ENCODE measurements at regions not wholly inside any gene's neighbourhood (a gene's known extent, or its start where the extent isn't known, plus 50 kb on each side); places are given as distances from the start of the nearest gene placed in this dataset.

DNA sequence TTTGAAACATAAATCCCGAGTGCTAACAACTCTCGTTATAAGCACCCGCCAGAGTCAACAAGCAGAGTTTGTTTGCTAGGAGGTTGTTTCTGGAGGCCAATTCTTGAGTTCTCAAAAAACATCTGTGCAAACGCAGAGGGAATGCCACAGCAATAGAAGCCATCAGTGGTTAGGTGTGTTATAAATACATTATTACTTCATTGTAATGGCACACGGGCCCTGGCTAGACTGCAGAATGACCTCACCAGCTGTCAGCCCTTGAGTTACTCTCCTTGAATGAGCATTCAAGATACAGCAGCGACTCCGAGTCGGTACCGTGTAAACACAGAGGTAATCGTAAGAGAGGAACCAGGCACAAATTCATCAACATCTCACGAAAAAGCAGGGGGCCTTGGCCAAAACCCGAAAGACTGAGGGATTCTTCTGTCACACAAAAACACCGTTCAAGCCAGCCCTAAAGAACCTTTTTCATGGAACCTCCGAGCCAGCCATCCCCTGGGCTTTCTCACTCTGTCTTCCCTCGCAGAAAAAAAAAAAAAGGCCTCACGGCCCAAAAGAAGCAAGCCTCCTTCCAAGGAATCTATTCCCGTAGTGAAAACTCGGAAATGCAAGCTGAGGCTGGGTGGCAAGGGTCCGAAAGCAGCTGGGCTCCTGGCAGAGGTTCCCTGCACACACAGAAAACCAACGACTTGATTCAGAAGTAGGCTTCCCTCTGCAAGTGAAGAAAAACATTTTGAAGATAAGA lies 133.7 kb upstream of the MEIS1 start:
- TF ChIP-seq CTCF (IDR thresholded peaks at IDR 0.05): no peak
- peak; percentile 19 to 52 (median 38) for TF ChIP-seq POLR2AphosphoS5 (IDR thresholded peaks at IDR 0.05)
- no peak for TF ChIP-seq EP300 (IDR thresholded peaks at IDR 0.05; ENCODE audit: low read depth)
- TF ChIP-seq POLR2A (IDR thresholded peaks at IDR 0.05): no peak
